ENCODE measurements at regions not wholly inside any gene's neighbourhood (a gene's known extent, or its start where the extent isn't known, plus 50 kb on each side); places are given as distances from the start of the nearest gene placed in this dataset.

DNA sequence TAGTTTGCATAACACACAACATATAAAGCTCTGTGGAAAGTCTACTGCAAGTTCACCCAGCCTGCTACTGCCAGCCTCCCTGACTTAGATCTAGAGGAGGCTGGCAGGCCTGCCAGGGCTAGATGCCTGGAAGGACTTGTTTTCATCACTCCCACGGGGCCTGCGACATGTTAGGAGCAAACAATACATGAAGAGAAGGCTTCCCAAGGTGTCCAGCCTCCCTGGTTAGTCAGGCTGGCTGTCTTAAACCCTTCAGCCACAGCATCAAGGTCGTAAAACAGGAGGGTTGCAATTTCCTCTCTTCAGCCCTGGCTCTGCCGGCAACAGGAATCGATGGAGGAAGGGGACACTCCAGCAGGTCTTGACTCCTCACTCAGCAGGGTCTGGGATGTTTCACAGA lies 104.5 kb downstream of the NGF start:
- DNase-seq (ENCODE audit: low spot score in 2 of 2, unreplicated experiment in 2 of 2) = no peak
- H3K4me1 Mint-ChIP-seq = no peaks in the 10 kb centered on the region
- no peaks in the 10 kb centered on the region for H3K36me3 Mint-ChIP-seq
- H3K27me3 Mint-ChIP-seq (ENCODE audit: low read depth) = no peaks in the 10 kb centered on the region
- peaks cover 6% of the 10 kb centered on the region for H3K9me3 Mint-ChIP-seq
- no peak overlapping the region for H3K27ac Mint-ChIP-seq
- TF ChIP-seq, protein P1, sequence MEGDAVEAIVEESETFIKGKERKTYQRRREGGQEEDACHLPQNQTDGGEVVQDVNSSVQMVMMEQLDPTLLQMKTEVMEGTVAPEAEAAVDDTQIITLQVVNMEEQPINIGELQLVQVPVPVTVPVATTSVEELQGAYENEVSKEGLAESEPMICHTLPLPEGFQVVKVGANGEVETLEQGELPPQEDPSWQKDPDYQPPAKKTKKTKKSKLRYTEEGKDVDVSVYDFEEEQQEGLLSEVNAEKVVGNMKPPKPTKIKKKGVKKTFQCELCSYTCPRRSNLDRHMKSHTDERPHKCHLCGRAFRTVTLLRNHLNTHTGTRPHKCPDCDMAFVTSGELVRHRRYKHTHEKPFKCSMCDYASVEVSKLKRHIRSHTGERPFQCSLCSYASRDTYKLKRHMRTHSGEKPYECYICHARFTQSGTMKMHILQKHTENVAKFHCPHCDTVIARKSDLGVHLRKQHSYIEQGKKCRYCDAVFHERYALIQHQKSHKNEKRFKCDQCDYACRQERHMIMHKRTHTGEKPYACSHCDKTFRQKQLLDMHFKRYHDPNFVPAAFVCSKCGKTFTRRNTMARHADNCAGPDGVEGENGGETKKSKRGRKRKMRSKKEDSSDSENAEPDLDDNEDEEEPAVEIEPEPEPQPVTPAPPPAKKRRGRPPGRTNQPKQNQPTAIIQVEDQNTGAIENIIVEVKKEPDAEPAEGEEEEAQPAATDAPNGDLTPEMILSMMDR (IDR thresholded peaks at IDR 0.05; ENCODE audit: unreplicated experiment) = no peak
- H3K4me3 Mint-ChIP-seq = no peak overlapping the region

DNA sequence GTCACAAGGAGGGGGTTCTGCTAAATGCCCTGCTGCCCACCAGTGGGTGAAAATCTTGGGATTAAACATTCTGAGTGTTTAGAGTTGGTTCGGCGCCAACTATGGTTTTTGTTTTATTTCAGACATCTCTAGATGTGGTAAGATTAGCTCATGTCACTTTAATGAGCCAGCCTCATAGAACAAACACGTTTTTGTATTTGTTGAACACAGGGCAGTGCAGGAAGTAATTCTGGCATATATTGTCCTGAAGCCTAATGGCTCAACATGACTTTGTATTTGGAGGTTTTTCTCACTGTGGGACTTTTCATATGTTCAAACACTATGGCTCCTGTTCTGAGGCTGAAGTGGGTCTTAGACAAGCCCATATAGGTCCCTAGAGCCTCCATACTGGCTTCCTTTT lies 107.8 kb downstream of the NGF start:
- Mint-ChIP-seq H3K4me1 (no peaks in the 10 kb centered on the region), H3K27me3 (ENCODE audit: low read depth) (no peaks in the 10 kb centered on the region), H3K36me3 (no peaks in the 10 kb centered on the region), H3K4me3 (no peak overlapping the region), H3K9me3 (no peaks in the 10 kb centered on the region), H3K27ac (no peak overlapping the region)
- TF ChIP-seq, protein P1 (IDR thresholded peaks at IDR 0.05; ENCODE audit: unreplicated experiment) = no peak
- DNase-seq (ENCODE audit: low spot score in 2 of 2, unreplicated experiment in 2 of 2) = no peak

DNA sequence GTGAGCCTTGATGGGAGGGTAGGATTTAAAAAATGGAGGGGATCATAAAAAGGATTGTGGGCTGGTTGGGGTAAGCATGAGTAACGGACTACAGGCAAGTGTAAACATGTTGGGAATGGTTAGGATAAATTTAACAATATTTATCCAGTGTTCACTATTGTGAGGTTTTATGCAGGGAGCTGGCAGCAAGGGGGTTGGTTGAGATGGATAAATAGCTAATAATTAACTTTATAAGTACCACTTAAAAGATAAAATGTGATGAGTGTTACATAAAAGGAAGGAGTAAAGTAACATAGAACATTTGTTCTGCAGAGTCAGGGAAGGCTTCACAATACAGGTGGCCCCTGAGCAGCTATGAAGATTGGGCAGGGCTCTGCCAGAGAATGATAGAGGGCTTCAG lies 109.0 kb downstream of the NGF start:
- TF ChIP-seq, protein P1 (IDR thresholded peaks at IDR 0.05; ENCODE audit: unreplicated experiment) = no peak
- peaks cover 9% of the 10 kb centered on the region for H3K4me1 Mint-ChIP-seq
- H3K36me3 Mint-ChIP-seq = no peaks in the 10 kb centered on the region
- no peak for DNase-seq (ENCODE audit: low spot score in 2 of 2, unreplicated experiment in 2 of 2)
- H3K4me3 Mint-ChIP-seq = no peak overlapping the region
- no peaks in the 10 kb centered on the region for H3K27me3 Mint-ChIP-seq (ENCODE audit: low read depth)
- no peak overlapping the region for H3K27ac Mint-ChIP-seq
- no peaks in the 10 kb centered on the region for H3K9me3 Mint-ChIP-seq

DNA sequence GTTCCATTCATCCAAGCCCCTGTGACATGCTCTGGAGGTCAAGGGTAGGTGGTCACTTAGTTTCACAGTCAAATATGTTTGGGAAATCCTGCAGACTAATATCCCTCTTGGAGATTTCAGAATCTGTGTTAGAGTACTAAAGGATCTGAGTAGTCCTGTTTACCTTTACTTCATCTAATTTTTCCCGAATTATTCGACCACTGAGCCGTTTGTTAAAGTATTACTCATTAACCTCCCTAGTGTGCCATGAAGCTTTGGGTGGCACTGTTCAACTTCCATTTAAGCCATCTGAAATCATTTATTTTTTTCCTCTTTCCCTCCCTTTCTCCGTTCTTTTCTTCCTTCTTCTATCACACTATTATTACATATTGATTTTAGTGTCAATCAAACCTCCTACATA lies 109.9 kb downstream of the NGF start:
- Mint-ChIP-seq H3K27ac (no peak overlapping the region), H3K36me3 (no peaks in the 10 kb centered on the region), H3K9me3 (no peaks in the 10 kb centered on the region), H3K4me1 (peaks cover 15% of the 10 kb centered on the region), H3K4me3 (no peak overlapping the region), H3K27me3 (ENCODE audit: low read depth) (no peaks in the 10 kb centered on the region)
- DNase-seq (ENCODE audit: low spot score in 2 of 2, unreplicated experiment in 2 of 2) = no peak
- TF ChIP-seq, protein P1 (IDR thresholded peaks at IDR 0.05; ENCODE audit: unreplicated experiment) = no peak

DNA sequence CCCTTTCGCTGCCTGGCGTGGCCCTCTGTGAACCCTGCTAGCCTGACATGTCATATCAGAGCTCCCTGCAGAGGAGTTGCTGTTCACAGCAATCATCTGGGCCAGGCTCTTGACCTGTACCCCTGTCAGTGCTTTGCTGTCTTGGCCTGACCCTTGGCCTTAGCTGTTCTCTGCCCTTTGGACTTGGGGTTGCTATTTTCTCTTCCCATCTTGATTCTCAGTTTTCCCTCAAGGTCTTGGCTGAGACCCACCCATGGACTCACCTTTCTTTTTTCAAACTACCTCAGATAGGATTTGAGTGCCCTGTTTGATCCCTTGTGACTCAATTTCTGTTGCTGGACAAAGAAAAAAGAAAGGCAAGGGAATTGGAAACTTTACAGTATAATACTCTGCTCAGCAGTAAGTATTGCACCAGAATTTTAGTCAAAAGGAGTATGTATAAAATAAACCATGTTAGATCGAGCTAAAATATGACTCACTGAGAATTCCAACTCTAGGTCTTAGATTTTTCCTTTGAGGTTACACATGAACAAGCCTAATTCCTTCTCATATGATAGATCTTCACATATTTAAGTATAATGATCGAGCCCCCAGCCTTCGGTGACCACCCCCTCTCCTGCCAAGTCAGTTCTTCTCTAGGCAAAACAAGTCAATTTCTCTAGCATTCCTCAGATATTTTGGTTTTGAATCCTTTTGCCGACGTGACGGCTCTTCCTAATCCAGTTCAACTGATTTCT lies 110.5 kb downstream of the NGF start:
- Mint-ChIP-seq H3K27me3 (ENCODE audit: low read depth) (no peaks in the 10 kb centered on the region), H3K4me1 (peaks cover 15% of the 10 kb centered on the region), H3K9me3 (no peaks in the 10 kb centered on the region), H3K27ac (no peak overlapping the region), H3K4me3 (no peak overlapping the region), H3K36me3 (no peaks in the 10 kb centered on the region)
- DNase-seq (ENCODE audit: low spot score in 2 of 2, unreplicated experiment in 2 of 2) = no peak
- TF ChIP-seq, protein P1 (IDR thresholded peaks at IDR 0.05; ENCODE audit: unreplicated experiment) = no peak
